Smooth muscle cell (in vitro differentiated cells): ENCODE measurements at regions not wholly inside any gene's neighbourhood (a gene's known extent, or its start where the extent isn't known, plus 50 kb on each side); places are given as distances from the start of the nearest gene placed in this dataset.
"Not testable (repeated sequence)": the region's sequence is repeated elsewhere in the genome, so short reads cannot be mapped to it uniquely, and the experiment has no call there.

ENCODE experiments used
- DNase-seq: peaks from one replicate; lab custom pipeline; 2025; ENCODE audit not compliant: unreplicated experiment; lab: John Stamatoyannopoulos, UW
- H2AFZ ChIP-seq: fragments of 200-600 bp; sonication (generic); 2 replicates; pipeline ENCODE4 v1.6.0; 2016; ENCODE audit warnings: antibody characterized with exemption, low read depth, mild to moderate bottlenecking
- H3F3A ChIP-seq: fragments of 200-600 bp; sonication (generic); 2 replicates; pipeline ENCODE4 v1.6.0; 2017; ENCODE audit warnings: antibody characterized with exemption, low read depth
- H3K27ac ChIP-seq: fragments of 200-600 bp; sonication (generic); 2 replicates; pipeline ENCODE4 v1.5.1; 2016; ENCODE audit warnings: low read depth, mild to moderate bottlenecking
- H3K27me3 ChIP-seq: fragments of 200-600 bp; sonication (generic); 2 replicates; pipeline ENCODE4 v1.6.1; 2016; ENCODE audit warnings: low read depth, mild to moderate bottlenecking
- H3K36me3 ChIP-seq: fragments of 200-600 bp; sonication (generic); 2 replicates; pipeline ENCODE4 v1.5.1; 2016; ENCODE audit warnings: low read depth
- H3K4me1 ChIP-seq: fragments of 200-600 bp; sonication (generic); 2 replicates; pipeline ENCODE4 v1.5.1; 2016; ENCODE audit warnings: low read depth
- H3K4me2 ChIP-seq: fragments of 200-600 bp; sonication (generic); 2 replicates; pipeline ENCODE4 v1.6.0; 2016; ENCODE audit warnings: mild to moderate bottlenecking
- H3K4me3 ChIP-seq: fragments of 200-600 bp; sonication (generic); 2 replicates; pipeline ENCODE4 v1.5.1; 2016; ENCODE audit warnings: mild to moderate bottlenecking
- H3K79me2 ChIP-seq: fragments of 200-600 bp; sonication (generic); 2 replicates; pipeline ENCODE4 v1.6.0; 2016; ENCODE audit warnings: low read depth, mild to moderate bottlenecking
- H3K9ac ChIP-seq: fragments of 200-600 bp; sonication (generic); 2 replicates; pipeline ENCODE4 v1.6.0; 2016; ENCODE audit warnings: low read depth
- H3K9me3 ChIP-seq: fragments of 200-600 bp; sonication (generic); replicated peaks from 2 replicates; pipeline ENCODE4 v1.5.1; 2016; ENCODE audit warnings: low read depth
- H4K20me1 ChIP-seq: fragments of 200-600 bp; sonication (generic); 2 replicates; pipeline ENCODE4 v1.6.0; 2016; ENCODE audit warnings: low read depth
- WGBS: methylation state at CpG from one replicate; pipeline ENCODE4 v1.1.7; 2016; ENCODE audit warnings: low lambda C conversion rate; 5-methylcytosine and 5-hydroxymethylcytosine counted together
- TF ChIP-seq, protein P1 (sequence below): fragments of 200-600 bp; sonication (generic); IDR thresholded peaks from 2 replicates; pipeline ENCODE4 v1.5.1; 2017; ENCODE audit warnings: borderline replicate concordance, mild to moderate bottlenecking, antibody characterized with exemption; ENCODE audit not compliant: insufficient read depth, poor library complexity, severe bottlenecking

DNA sequence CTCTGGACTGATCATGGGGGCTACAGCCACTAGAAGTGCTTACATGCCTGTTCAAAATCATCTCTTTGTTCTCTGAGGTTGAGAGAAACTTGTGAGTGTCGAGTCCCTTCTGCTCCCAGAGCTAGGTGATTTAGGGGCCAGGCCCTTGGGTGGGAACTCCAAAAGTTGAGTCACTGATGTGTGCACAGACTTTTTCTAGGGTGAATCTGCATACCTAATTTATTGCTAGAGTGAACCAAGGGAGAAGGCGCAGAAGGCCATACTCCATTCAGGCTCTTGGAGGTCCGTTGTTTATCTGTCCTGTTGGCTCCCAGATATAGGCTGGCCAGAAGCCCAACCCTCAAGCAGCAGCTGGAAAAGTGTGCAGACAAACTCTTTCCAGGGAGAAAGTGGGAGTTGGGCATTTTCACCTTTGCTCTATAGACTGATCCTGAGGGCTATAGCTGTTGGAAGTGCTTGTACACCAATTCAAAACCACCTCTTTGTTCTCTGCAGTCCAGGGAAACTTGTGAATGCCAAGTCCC is 80.8 kb upstream of the ARX start:
- 86% methylated on average over 3 of the region's 3 CpGs for WGBS

DNA sequence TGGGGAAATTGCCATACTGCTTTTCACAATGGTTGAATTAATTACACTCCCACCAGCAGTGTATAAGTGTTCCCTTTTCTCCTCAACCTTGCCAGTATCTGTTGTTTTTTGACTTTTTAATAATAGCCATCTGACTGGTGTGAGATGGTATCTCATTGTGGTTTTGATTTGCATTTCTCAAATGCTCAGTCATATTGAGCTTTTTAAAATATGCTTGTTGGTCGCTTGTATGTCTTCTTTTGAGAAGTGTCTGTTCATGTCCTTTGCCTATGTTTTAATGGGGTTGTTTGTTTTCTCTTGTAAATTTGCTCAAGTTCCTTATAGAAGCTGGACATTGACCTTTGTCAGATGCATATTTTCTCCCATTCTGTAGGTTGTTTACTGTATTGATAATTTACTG is 75.4 kb upstream of the ARX start:
- 73% methylated on average over 1 of the region's 1 CpG for WGBS
- H3K27me3 ChIP-seq, H4K20me1 ChIP-seq, DNase-seq, H3K9me3 ChIP-seq, H3K79me2 ChIP-seq, H3K27ac ChIP-seq, H3F3A ChIP-seq, H3K4me3 ChIP-seq, H3K36me3 ChIP-seq, H3K9ac ChIP-seq, H3K4me2 ChIP-seq, H3K4me1 ChIP-seq, H2AFZ ChIP-seq: not testable (repeated sequence)

More for the DNA sequence above, 80.8 kb upstream of the ARX start:
- no peaks in the 10 kb centered on the region for H3F3A ChIP-seq
- no peaks in the 10 kb centered on the region for H3K4me1 ChIP-seq
- no peak overlapping the region for H3K27ac ChIP-seq
- DNase-seq: no peak
- no peak overlapping the region for H3K4me2 ChIP-seq
- H3K36me3 ChIP-seq: no peaks in the 10 kb centered on the region
- H2AFZ ChIP-seq: no peak overlapping the region
- H3K79me2 ChIP-seq: no peaks in the 10 kb centered on the region
- no peaks in the 10 kb centered on the region for H3K9me3 ChIP-seq
- H3K4me3 ChIP-seq: no peak overlapping the region
- no peak overlapping the region for H3K9ac ChIP-seq
- TF ChIP-seq, protein P1, sequence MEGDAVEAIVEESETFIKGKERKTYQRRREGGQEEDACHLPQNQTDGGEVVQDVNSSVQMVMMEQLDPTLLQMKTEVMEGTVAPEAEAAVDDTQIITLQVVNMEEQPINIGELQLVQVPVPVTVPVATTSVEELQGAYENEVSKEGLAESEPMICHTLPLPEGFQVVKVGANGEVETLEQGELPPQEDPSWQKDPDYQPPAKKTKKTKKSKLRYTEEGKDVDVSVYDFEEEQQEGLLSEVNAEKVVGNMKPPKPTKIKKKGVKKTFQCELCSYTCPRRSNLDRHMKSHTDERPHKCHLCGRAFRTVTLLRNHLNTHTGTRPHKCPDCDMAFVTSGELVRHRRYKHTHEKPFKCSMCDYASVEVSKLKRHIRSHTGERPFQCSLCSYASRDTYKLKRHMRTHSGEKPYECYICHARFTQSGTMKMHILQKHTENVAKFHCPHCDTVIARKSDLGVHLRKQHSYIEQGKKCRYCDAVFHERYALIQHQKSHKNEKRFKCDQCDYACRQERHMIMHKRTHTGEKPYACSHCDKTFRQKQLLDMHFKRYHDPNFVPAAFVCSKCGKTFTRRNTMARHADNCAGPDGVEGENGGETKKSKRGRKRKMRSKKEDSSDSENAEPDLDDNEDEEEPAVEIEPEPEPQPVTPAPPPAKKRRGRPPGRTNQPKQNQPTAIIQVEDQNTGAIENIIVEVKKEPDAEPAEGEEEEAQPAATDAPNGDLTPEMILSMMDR: no peak
- H3K27me3 ChIP-seq: no peaks in the 10 kb centered on the region
- H4K20me1 ChIP-seq: no peaks in the 10 kb centered on the region

DNA sequence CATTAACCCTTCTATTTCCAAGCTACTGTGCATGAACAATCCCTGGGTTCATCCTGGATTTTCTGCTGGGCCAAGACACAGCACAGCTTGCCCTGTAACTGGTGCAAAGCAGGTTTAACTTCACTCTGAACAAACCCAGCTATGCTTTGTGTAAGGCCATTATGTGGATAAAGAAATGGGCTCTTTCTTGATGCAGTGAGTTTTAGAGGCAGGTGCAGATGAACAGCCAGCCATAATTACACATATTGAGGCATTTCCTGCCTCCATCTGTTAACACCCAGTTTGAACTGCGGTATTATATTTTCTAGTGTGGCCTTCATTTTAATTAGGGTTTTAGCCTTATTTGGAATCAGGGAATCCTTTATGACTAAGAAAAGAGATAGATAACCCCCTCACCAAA is 68.7 kb upstream of the ARX start:
- no peak overlapping the region for H3K27ac ChIP-seq
- no peaks in the 10 kb centered on the region for H3K9me3 ChIP-seq
- no peaks in the 10 kb centered on the region for H4K20me1 ChIP-seq
- H3K27me3 ChIP-seq: no peaks in the 10 kb centered on the region
- no peak overlapping the region for H3K9ac ChIP-seq
- H3K4me1 ChIP-seq: no peaks in the 10 kb centered on the region
- no peaks in the 10 kb centered on the region for H3K79me2 ChIP-seq
- WGBS: 88% methylated on average over 1 of the region's 1 CpG
- H2AFZ ChIP-seq: no peak overlapping the region
- TF ChIP-seq, protein P1: no peak
- DNase-seq: no peak
- H3F3A ChIP-seq: no peaks in the 10 kb centered on the region
- H3K4me3 ChIP-seq: no peak overlapping the region
- no peaks in the 10 kb centered on the region for H3K36me3 ChIP-seq
- no peak overlapping the region for H3K4me2 ChIP-seq

DNA sequence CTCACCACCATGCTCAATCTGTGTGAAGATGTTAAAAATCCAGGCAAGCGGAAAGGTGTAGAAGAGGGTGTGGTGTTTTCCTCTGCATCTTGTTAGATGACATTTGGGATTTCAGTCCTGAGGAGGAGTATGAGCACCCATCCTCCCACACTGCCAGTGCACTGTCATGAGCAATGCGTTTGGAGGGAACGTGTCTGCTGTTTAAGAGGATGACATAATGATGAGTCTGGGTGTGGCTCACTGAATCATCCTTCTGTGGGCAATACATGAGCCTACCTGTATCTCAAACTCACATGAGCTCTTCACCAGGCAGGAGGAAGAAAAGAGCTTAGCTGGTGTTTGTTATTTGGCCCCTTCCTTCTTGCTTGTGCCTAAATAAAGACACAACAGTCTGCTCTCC is 67.9 kb upstream of the ARX start:
- Histone ChIP-seq H3K36me3 (no peaks in the 10 kb centered on the region), H3F3A (no peaks in the 10 kb centered on the region), H4K20me1 (no peaks in the 10 kb centered on the region), H3K4me2 (no peak overlapping the region), H3K9me3 (no peaks in the 10 kb centered on the region), H2AFZ (no peak overlapping the region), H3K4me3 (no peak overlapping the region), H3K27me3 (no peaks in the 10 kb centered on the region), H3K79me2 (no peaks in the 10 kb centered on the region), H3K9ac (no peak overlapping the region), H3K4me1 (no peaks in the 10 kb centered on the region), H3K27ac (no peak overlapping the region)
- TF ChIP-seq, protein P1: no peak
- DNase-seq: no peak
- WGBS: 68% methylated on average over 3 of the region's 3 CpGs
